VCaP (cell line): ENCODE measurements at regions not wholly inside any gene's neighbourhood (a gene's known extent, or its start where the extent isn't known, plus 50 kb on each side); places are given as distances from the start of the nearest gene placed in this dataset.

Experiments
- H3K27ac ChIP-seq: fragments of 450-650 bp; 2 replicates; pipeline ENCODE4 v1.5.1; 2017
- TF ChIP-seq, protein P1 (sequence below): fragments of 450-650 bp; conservative IDR thresholded peaks from 2 replicates; pipeline ENCODE4 v1.5.1; 2017; ENCODE audit warnings: mild to moderate bottlenecking, moderate library complexity

DNA sequence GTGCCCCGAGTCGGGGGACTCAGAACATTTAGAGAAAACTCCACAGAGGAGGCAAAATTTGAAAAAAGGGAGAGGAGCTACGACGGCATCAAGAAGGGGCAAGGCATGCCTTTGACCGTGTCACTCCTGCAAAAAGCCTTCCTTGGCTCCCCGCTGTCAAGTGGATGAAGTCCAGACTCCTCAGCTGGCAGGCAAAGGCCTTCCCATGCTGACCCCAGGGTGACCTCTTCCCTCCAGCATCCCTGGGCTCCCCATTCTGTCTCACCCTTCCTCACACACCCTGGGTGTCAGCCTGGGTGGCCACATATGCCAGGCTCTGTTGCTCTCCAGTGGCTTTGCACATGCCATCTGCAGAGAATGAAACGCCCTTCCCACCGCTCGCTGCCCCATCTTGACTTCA, 88.4 kb upstream of the ZMIZ1 start:
- no peak overlapping the region for H3K27ac ChIP-seq
- TF ChIP-seq, protein P1, sequence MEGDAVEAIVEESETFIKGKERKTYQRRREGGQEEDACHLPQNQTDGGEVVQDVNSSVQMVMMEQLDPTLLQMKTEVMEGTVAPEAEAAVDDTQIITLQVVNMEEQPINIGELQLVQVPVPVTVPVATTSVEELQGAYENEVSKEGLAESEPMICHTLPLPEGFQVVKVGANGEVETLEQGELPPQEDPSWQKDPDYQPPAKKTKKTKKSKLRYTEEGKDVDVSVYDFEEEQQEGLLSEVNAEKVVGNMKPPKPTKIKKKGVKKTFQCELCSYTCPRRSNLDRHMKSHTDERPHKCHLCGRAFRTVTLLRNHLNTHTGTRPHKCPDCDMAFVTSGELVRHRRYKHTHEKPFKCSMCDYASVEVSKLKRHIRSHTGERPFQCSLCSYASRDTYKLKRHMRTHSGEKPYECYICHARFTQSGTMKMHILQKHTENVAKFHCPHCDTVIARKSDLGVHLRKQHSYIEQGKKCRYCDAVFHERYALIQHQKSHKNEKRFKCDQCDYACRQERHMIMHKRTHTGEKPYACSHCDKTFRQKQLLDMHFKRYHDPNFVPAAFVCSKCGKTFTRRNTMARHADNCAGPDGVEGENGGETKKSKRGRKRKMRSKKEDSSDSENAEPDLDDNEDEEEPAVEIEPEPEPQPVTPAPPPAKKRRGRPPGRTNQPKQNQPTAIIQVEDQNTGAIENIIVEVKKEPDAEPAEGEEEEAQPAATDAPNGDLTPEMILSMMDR = no peak

DNA sequence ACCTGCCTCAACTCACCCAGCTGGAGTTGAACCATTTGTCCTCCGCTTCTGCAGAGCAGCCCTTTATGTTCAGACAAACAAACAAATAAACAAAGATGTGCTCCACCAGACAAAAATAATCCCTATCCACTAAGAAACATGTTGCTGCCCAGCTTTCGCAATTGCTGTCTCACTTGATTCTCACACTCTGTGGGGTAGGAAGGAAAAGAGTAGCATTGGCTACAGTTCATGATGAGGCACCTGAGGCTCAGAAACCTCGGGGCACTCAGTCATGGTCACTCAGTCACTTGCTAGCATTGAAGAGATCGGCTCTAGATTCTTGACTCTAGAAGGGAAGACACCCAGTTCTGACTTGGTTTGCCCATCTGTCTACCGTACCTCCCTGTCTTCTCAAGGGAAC, 88.0 kb upstream of the ZMIZ1 start:
- no peak overlapping the region for H3K27ac ChIP-seq
- TF ChIP-seq, protein P1 = no peak

DNA sequence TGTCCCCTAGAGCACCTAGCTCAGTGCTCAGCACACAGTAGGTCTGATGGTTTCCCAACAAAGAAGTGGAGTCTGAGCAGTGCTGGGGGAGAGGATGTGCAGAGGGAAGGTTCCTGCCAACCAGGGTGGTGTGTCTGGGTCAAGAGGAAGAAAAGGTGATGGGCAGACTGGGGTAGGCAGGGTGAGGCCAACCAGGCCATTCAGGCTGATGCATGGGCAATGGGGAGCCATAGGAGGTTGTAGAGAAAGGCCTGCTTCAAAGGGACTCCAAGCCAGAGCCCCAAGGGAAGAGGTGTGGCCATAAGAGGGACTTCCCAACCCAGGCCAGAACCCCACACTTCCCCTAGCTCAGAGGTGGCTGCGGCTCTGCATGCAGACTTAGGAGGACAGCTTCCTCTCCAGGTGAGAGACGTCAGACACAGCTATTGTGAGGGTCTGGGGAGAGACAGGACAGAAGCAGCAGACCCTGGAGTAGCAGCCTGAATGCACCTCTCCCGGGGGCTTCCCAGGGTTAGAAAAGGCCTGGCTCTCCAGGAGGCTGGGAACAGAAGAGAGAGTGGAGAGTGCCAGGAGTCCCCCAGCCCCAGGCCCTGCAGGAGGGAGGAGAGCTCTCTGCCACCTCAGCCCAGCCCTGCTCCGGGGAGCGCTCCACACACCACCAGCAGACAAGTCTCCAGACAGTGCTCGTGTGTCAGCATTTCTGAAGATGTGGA, 87.4 kb upstream of the ZMIZ1 start:
- TF ChIP-seq, protein P1 = no peak
- no peak overlapping the region for H3K27ac ChIP-seq

DNA sequence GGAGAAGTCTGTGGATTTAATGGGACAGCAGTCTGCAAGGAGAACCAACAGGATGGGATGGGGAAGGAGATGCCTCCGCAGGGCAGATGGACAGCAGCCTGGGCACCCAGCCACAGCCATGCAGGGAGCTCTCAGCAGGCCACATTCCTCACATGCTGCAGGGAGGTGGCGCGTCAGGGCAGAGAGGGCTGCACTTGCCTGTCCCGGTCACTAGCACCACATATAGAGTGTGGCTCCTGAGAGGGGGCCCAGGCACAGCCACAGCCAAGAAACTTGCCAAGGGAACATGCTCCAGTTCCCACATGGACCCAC, 86.8 kb upstream of the ZMIZ1 start:
- TF ChIP-seq, protein P1 = no peak
- H3K27ac ChIP-seq = no peak overlapping the region

DNA sequence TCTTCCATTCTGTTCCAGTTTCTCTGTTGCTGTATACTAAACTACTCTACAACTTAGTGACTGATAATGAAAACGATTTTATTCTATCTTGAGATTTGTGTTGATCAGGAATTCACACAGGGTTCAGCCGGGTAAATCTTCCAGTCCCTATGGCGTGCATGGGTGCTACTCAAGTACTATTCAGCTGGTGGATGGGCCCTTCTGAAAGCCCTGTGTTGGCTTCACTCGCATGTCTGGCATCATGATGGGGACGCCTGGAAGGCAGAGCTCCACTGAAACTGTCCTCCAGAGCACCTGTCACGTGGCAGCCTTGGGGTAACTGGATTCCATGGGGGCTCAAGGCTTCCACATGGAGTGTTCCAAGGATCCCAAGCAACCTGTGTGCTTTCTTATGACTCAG, 86.0 kb upstream of the ZMIZ1 start:
- TF ChIP-seq, protein P1 = no peak

DNA sequence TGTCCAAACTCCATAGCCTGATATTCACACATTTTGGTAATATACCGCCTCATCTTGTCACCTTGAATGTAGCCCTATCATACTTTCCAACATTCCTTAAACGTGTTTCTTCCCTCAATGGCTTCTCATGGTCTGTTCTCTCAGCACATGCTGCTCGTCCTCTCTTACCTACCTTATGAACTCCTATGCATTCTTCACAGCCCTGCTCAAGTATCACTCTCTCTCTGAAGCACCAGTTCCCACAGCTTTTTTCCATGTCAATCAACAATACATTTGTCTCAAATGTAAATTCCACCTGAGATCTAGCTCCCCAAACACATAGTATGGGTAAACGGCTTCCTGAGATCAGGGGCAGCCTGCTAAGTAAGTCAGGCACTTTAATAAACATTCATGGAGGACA, 85.2 kb upstream of the ZMIZ1 start:
- TF ChIP-seq, protein P1 = no peak
- no peak overlapping the region for H3K27ac ChIP-seq

More for the DNA sequence above, 86.0 kb upstream of the ZMIZ1 start:
- no peak overlapping the region for H3K27ac ChIP-seq

DNA sequence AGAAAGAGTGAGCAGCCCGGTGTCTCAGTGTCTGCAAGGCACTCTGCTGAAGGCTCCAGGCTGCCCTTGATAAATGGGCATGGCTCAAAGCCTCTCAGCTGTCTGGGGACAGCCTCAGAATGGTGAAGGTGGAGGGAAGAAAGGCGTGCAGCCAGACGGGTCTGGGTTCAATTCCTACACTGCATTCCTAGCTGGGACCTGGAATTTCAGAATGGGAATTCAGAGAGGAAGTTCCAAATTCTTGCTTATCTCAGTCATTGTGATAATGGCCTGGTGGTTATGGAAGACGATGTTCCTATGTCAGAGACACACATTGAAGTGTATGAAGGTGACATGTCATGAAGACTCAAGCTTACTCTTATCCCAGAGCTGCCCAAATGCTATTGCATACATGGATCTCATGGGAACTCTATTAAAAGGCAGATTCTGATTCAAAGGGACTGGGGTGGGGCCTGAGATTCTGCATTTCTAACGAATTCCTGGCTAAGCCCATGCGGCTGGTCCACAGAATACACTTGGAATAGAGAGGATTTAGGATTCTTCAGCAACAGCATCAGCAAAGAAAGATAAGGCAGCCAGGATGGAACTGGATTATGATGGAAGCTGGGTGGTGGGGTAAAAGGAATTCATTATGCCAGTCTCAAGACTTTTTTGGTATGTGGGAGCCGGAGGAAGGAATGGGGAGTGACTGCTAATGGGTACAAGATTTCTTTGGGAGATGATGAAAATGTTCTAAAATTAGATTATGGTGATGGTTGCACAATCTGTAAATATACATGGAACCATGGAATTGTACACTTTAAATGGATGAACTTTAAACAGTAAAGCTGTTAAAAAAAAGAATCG, 82.6 kb upstream of the ZMIZ1 start:
- no peak overlapping the region for H3K27ac ChIP-seq
- TF ChIP-seq, protein P1 = no peak
